ENCODE measurements at regions not wholly inside any gene's neighbourhood (a gene's known extent, or its start where the extent isn't known, plus 50 kb on each side); places are given as distances from the start of the nearest gene placed in this dataset.

- Histone ChIP-seq H3K9ac (replicated peaks; ENCODE audit: extremely low read depth, insufficient read depth, low read length) (no peak overlapping the region), H3K9me3 (replicated peaks; ENCODE audit: control insufficient read depth, insufficient read depth, low read length) (no peaks in the 10 kb centered on the region), H3K36me3 (ENCODE audit: control insufficient read depth in 2 of 2, extremely low read depth in 1 of 2, insufficient read depth in 2 of 2, low read length in 2 of 2) (no peaks in the 10 kb centered on the region), H3K79me2 (ENCODE audit: control insufficient read depth, insufficient read depth, low read length) (no peaks in the 10 kb centered on the region), H3K4me1 (ENCODE audit: control insufficient read depth, extremely low read depth, insufficient read depth, low read length) (no peaks in the 10 kb centered on the region), H4K20me1 (replicated peaks; ENCODE audit: control insufficient read depth, extremely low read depth, insufficient read depth, low read length) (no peaks in the 10 kb centered on the region), H3K9me1 (replicated peaks; ENCODE audit: control insufficient read depth, extremely low read depth, insufficient read depth, low read length) (no peaks in the 10 kb centered on the region), H3K27me3 (ENCODE audit: control insufficient read depth in 2 of 2, insufficient read depth in 2 of 2, low read length in 2 of 2) (no peaks in the 10 kb centered on the region), H3K4me3 (replicated peaks in 1 of 3; ENCODE audit: insufficient read depth in 1 of 3, low read depth in 1 of 3, low read length in 3 of 3) (no peak overlapping the region), H2AFZ (ENCODE audit: low read depth, low read length) (no peak overlapping the region), H3K4me2 (ENCODE audit: insufficient read depth, low read length) (no peak overlapping the region), H3K27ac (ENCODE audit: insufficient read depth, low read depth, low read length) (no peak overlapping the region)
- FAIRE-seq (no peak), DNase-seq (ENCODE audit: low read depth, low spot score) (no peak)
- dilution Hi-C loops (cut with MboI; ENCODE audit: extremely low pct_ligation_motif_present, low sequenced_read_pairs) = no loop called here
- ChIA-PET POLR2A (no interaction called here), CTCF (no interaction called here)
- intact Hi-C loops (cut with micrococcal nuclease) = no loop called here
- BruUV-seq (replicated peaks) = no TSS peak
- TF ChIP-seq CTCF (IDR thresholded peaks at IDR 0.05; ENCODE audit: extremely low read depth in 1 of 2, insufficient read depth in 1 of 2, low read depth in 1 of 2, low read length in 2 of 2) (no peak), POLR2AphosphoS5 (IDR thresholded peaks at IDR 0.05; ENCODE audit: insufficient read depth, low read depth, low read length) (no peak), JUN (IDR thresholded peaks at IDR 0.05; ENCODE audit: borderline replicate concordance, insufficient read depth, insufficient read length, low read depth) (no peak), GATA2 (IDR thresholded peaks at IDR 0.05; ENCODE audit: insufficient read depth, insufficient read length, low read depth, low read length) (no peak), FOS (IDR thresholded peaks at IDR 0.05; ENCODE audit: borderline replicate concordance, insufficient read depth, low read length) (no peak), MYC (IDR thresholded peaks at IDR 0.05; ENCODE audit: low read depth, low read length) (no peak), MAX (IDR thresholded peaks at IDR 0.05; ENCODE audit: insufficient read depth, insufficient read length) (no peak), POLR2A (IDR thresholded peaks at IDR 0.05; ENCODE audit: low read depth, low read length) (no peak), EZH2 (IDR thresholded peaks at IDR 0.05; ENCODE audit: borderline replicate concordance, low read depth, low read length, severe bottlenecking) (no peak)
Measured at GRCh38 chr7:54333952-54334351, 208.2 kb upstream of the VSTM2A start.

All from endothelial cell of umbilical vein (primary cell).